Parathyroid adenoma (tissue), 2 donors: ENCODE measurements at regions not wholly inside any gene's neighbourhood (a gene's known extent, or its start where the extent isn't known, plus 50 kb on each side); places are given as distances from the start of the nearest gene placed in this dataset.

Experiments
- H2AFZ ChIP-seq: fragments of 300-600 bp; sonication (generic); one replicate; pipeline ENCODE4 v1.7.0; 2017; ENCODE audit warnings: antibody characterized with exemption, mild to moderate bottlenecking
- H3K27ac ChIP-seq: fragments of 300-600 bp; sonication (generic); one replicate; pipeline ENCODE4 v1.7.0; 2017
- H3K27me3 ChIP-seq: fragments of 300-600 bp; sonication (generic); one replicate; pipeline ENCODE4 v1.7.0; 2017; ENCODE audit warnings: low read length; ENCODE audit not compliant: control insufficient read depth, insufficient read depth
- H3K36me3 ChIP-seq: fragments of 300-600 bp; sonication (generic); one replicate; pipeline ENCODE4 v1.7.0; 2017; ENCODE audit warnings: low read length; ENCODE audit not compliant: control insufficient read depth, insufficient read depth
- H3K4me1 ChIP-seq: fragments of 300-600 bp; sonication (generic); one replicate; pipeline ENCODE4 v1.7.0; 2017; ENCODE audit warnings: control low read depth
- H3K4me2 ChIP-seq: fragments of 300-600 bp; sonication (generic); one replicate; pipeline ENCODE4 v1.7.0; 2017; ENCODE audit warnings: low read length
- H3K4me3 ChIP-seq: fragments of 300-600 bp; sonication (generic); one replicate; pipeline ENCODE4 v1.7.0; 2017; ENCODE audit warnings: low read depth, low read length
- H3K79me2 ChIP-seq: fragments of 300-600 bp; sonication (generic); one replicate; pipeline ENCODE4 v1.7.0; 2017; ENCODE audit warnings: control low read depth
- H3K9ac ChIP-seq: fragments of 300-600 bp; sonication (generic); one replicate; pipeline ENCODE4 v1.7.0; 2017; ENCODE audit warnings: mild to moderate bottlenecking
- H3K9me3 ChIP-seq: fragments of 300-600 bp; sonication (generic); one replicate; pipeline ENCODE4 v1.7.0; 2017; ENCODE audit warnings: low read length; ENCODE audit not compliant: control insufficient read depth
- TF ChIP-seq, protein P1 (sequence below): fragments of 300-600 bp; sonication (generic); IDR thresholded peaks from one replicate; pipeline ENCODE4 v1.7.0; 2017; ENCODE audit warnings: antibody characterized with exemption, mild to moderate bottlenecking
- donor health status: primary hyperparathyroidism.

DNA sequence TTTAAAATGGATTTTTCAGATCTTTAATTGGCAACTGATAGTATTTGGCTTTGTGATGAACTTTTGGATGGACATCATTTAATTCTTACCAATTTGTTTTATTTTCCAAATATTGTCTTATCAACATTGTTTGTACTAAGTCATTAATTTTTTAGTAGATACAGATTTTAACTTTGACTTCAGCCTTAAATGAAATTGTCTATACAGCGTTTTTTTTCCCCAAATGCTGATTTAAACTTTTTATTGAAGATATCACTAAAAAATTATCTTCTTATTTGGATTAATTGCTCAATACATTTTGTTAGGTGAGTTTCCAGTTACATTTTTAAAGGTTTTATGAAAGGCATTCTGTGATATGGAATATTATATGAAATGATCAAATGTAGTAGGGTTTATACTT is 123.6 kb upstream of the MMS22L start:
- no peaks in the 10 kb centered on the region for H3K36me3 ChIP-seq
- H3K4me1 ChIP-seq, result no peaks in the 10 kb centered on the region
- no peaks in the 10 kb centered on the region for H3K27me3 ChIP-seq
- H3K9me3 ChIP-seq, result peaks cover 3% of the 10 kb centered on the region
- no peak overlapping the region for H3K9ac ChIP-seq
- H3K4me3 ChIP-seq, result no peak overlapping the region
- H3K79me2 ChIP-seq, result no peaks in the 10 kb centered on the region
- TF ChIP-seq, protein P1, sequence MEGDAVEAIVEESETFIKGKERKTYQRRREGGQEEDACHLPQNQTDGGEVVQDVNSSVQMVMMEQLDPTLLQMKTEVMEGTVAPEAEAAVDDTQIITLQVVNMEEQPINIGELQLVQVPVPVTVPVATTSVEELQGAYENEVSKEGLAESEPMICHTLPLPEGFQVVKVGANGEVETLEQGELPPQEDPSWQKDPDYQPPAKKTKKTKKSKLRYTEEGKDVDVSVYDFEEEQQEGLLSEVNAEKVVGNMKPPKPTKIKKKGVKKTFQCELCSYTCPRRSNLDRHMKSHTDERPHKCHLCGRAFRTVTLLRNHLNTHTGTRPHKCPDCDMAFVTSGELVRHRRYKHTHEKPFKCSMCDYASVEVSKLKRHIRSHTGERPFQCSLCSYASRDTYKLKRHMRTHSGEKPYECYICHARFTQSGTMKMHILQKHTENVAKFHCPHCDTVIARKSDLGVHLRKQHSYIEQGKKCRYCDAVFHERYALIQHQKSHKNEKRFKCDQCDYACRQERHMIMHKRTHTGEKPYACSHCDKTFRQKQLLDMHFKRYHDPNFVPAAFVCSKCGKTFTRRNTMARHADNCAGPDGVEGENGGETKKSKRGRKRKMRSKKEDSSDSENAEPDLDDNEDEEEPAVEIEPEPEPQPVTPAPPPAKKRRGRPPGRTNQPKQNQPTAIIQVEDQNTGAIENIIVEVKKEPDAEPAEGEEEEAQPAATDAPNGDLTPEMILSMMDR, result no peak
- no peak overlapping the region for H3K4me2 ChIP-seq
- no peak overlapping the region for H2AFZ ChIP-seq
- no peak overlapping the region for H3K27ac ChIP-seq

- no peak overlapping the region for H3K27ac ChIP-seq
- no peak overlapping the region for H3K4me2 ChIP-seq
- H3K9me3 ChIP-seq, result no peaks in the 10 kb centered on the region
- H3K27me3 ChIP-seq, result no peaks in the 10 kb centered on the region
- H3K79me2 ChIP-seq, result no peaks in the 10 kb centered on the region
- H3K36me3 ChIP-seq, result no peaks in the 10 kb centered on the region
- H2AFZ ChIP-seq, result no peak overlapping the region
- H3K9ac ChIP-seq, result no peak overlapping the region
- no peak overlapping the region for H3K4me3 ChIP-seq
- TF ChIP-seq, protein P1, result no peak
- no peaks in the 10 kb centered on the region for H3K4me1 ChIP-seq
These were observed 128.6 kb upstream of the MMS22L start for GRCh38 chr6:97411610-97412009.

DNA sequence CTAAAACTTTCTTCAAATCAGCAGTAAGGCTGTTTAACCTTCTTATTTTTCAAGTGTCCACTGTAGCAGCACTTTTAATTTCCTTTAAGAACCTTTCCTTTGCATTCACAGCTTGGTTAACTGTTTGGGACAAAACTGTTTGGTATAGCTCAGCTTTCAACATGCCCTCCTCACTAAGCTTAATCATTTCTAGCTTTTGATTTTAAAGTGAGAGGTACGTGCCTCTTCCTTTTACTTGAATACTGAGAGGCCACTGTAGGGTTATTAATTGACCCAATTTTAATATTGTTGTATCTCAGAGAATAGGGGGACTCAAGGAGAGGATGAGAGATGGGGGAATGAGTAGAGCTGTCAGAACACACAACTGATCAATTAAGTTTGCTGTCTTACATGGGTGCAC is 129.5 kb upstream of the MMS22L start:
- Histone ChIP-seq H3K79me2 (no peaks in the 10 kb centered on the region), H2AFZ (no peak overlapping the region), H3K9me3 (no peaks in the 10 kb centered on the region), H3K4me3 (no peak overlapping the region), H3K4me1 (no peaks in the 10 kb centered on the region), H3K27me3 (no peaks in the 10 kb centered on the region), H3K9ac (no peak overlapping the region), H3K27ac (no peak overlapping the region), H3K4me2 (no peak overlapping the region), H3K36me3 (no peaks in the 10 kb centered on the region)
- TF ChIP-seq, protein P1, result no peak

- H3K4me2 ChIP-seq, result no peak overlapping the region
- no peak overlapping the region for H3K4me3 ChIP-seq
- H3K4me1 ChIP-seq, result no peaks in the 10 kb centered on the region
These were observed 139.2 kb upstream of the MMS22L start for GRCh38 chr6:97422171-97422570.

DNA sequence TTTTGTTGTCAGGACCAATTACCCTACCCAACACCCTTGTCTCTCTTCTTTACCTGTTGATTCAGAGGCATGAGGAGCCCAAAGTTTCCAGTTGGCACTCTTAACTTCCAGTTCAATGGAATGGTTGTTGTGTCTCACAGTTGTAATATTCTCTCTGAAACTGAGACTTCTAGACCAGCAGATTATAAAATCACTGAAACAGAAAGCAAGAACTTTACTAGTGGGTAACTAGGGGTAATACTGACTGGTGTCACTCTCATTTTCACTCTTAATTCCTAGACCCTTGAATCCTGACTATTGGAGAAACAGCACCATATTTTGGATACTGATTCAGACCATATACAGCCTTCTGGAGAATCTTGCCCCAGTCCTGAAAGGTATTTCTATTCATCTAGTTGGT is 140.2 kb upstream of the MMS22L start:
- no peak overlapping the region for H2AFZ ChIP-seq
- H3K4me1 ChIP-seq, result no peaks in the 10 kb centered on the region
- no peaks in the 10 kb centered on the region for H3K36me3 ChIP-seq
- H3K4me2 ChIP-seq, result no peak overlapping the region
- TF ChIP-seq, protein P1, result no peak
- no peaks in the 10 kb centered on the region for H3K27me3 ChIP-seq
- no peak overlapping the region for H3K9ac ChIP-seq
- peaks cover 4% of the 10 kb centered on the region for H3K9me3 ChIP-seq
- H3K4me3 ChIP-seq, result no peak overlapping the region
- no peak overlapping the region for H3K27ac ChIP-seq
- H3K79me2 ChIP-seq, result no peaks in the 10 kb centered on the region

More at GRCh38 chr6:97422171-97422570, 139.2 kb upstream of the MMS22L start:
- H3K9ac ChIP-seq, result no peak overlapping the region
- TF ChIP-seq, protein P1, result no peak
- H3K79me2 ChIP-seq, result no peaks in the 10 kb centered on the region
- H3K27me3 ChIP-seq, result no peaks in the 10 kb centered on the region
- H2AFZ ChIP-seq, result no peak overlapping the region
- H3K36me3 ChIP-seq, result no peaks in the 10 kb centered on the region
- peaks cover 4% of the 10 kb centered on the region for H3K9me3 ChIP-seq
- H3K27ac ChIP-seq, result no peak overlapping the region
